SK-N-SH (cell line): ENCODE measurements at regions not wholly inside any gene's neighbourhood (a gene's known extent, or its start where the extent isn't known, plus 50 kb on each side); places are given as distances from the start of the nearest gene placed in this dataset.

ENCODE experiments used
- CTCF ChIP-seq: fragments of 200-600 bp; sonication (generic); IDR thresholded peaks from 2 replicates; pipeline ENCODE4 v1.6.1; 2017; ENCODE audit warnings: antibody characterized with exemption, mild to moderate bottlenecking, moderate library complexity
- EP300 ChIP-seq, 2 experiments: IDR thresholded peaks; 2 replicates each; pipeline versions ENCODE4 v1.4.0 to v1.6.1; 2012; ENCODE audit warnings: borderline replicate concordance in 1 of 2, low read depth in 1 of 2, low read length in 1 of 2
- FOSL2 ChIP-seq: IDR thresholded peaks from 2 replicates; pipeline ENCODE4 v1.4.0; 2012; ENCODE audit warnings: low read depth, mild to moderate bottlenecking, moderate library complexity, borderline replicate concordance
- FOXM1 ChIP-seq: IDR thresholded peaks from 2 replicates; pipeline ENCODE4 v1.4.0; 2012; ENCODE audit warnings: low read depth, mild to moderate bottlenecking
- GABPA ChIP-seq: IDR thresholded peaks from 2 replicates; pipeline ENCODE4 v1.4.0; 2012; ENCODE audit warnings: low read depth, mild to moderate bottlenecking
- GATA2 ChIP-seq: sonication (generic); formaldehyde crosslinking; IDR thresholded peaks from 2 replicates; pipeline ENCODE4 v1.5.0; 2020; ENCODE audit warnings: mild to moderate bottlenecking, missing genetic modification reagents
- JUND ChIP-seq: IDR thresholded peaks from 2 replicates; pipeline ENCODE4 v1.4.0; 2012
- NFIC ChIP-seq: IDR thresholded peaks from 2 replicates; pipeline ENCODE4 v1.4.0; 2012; ENCODE audit warnings: borderline replicate concordance
- POLR2AphosphoS5 ChIP-seq: IDR thresholded peaks from 2 replicates; pipeline ENCODE4 v1.6.1; 2012; ENCODE audit warnings: low read depth, low read length
- RAD21 ChIP-seq: IDR thresholded peaks from 2 replicates; pipeline ENCODE4 v1.6.1; 2012; ENCODE audit warnings: mild to moderate bottlenecking, low read length
- TEAD4 ChIP-seq: IDR thresholded peaks from 2 replicates; pipeline ENCODE4 v1.4.0; 2012; ENCODE audit warnings: mild to moderate bottlenecking, borderline replicate concordance; ENCODE audit not compliant: insufficient read depth
- USF2 ChIP-seq: fragments of 150-350 bp; IDR thresholded peaks from 2 replicates; pipeline ENCODE4 v1.6.1; 2017; ENCODE audit warnings: antibody characterized with exemption, low read length, low read depth, borderline replicate concordance
- ZBTB33 ChIP-seq: IDR thresholded peaks from 2 replicates; pipeline ENCODE4 v1.4.0; 2012; ENCODE audit warnings: low read depth, borderline replicate concordance

- TF ChIP-seq CTCF = no peak
- TF ChIP-seq JUND = no peak
- no peak for TF ChIP-seq GATA2
- no peak for TF ChIP-seq USF2
- TF ChIP-seq FOSL2 = no peak
- no peak for TF ChIP-seq RAD21
- TF ChIP-seq POLR2AphosphoS5 = no peak
- no peak for TF ChIP-seq GABPA
- no peak for TF ChIP-seq NFIC
- TF ChIP-seq TEAD4 = no peak
- no peak for TF ChIP-seq ZBTB33
- no peak for TF ChIP-seq FOXM1
- no peak for TF ChIP-seq EP300 (IDR thresholded peaks at IDR 0.05; ENCODE audit: borderline replicate concordance in 1 of 2, low read depth in 1 of 2, low read length in 1 of 2)
Measured at GRCh38 chr20:40760399-40760798, 71.4 kb upstream of the MAFB start.
